PFSK-1 (cell line): ENCODE measurements at regions not wholly inside any gene's neighbourhood (a gene's known extent, or its start where the extent isn't known, plus 50 kb on each side); places are given as distances from the start of the nearest gene placed in this dataset.

ENCODE experiments used
- FOXP2 ChIP-seq: optimal IDR thresholded peaks from 2 replicates; pipeline ENCODE3; 2011; ENCODE audit warnings: borderline replicate concordance, control low read depth, inconsistent platforms; ENCODE audit not compliant: insufficient read depth; ENCODE audit errors: extremely low read length, extremely low read depth
- POLR2AphosphoS5 ChIP-seq: IDR thresholded peaks from 2 replicates; pipeline ENCODE4 v1.6.1; 2012; ENCODE audit warnings: low read depth, mild to moderate bottlenecking, control low read depth, low read length, moderate library complexity
- REST ChIP-seq, 2 experiments: IDR thresholded peaks; 2 replicates each; pipeline versions ENCODE4 v1.6.1 to v1.8.0; 2011 to 2012; ENCODE audit warnings: low read depth in 2 of 2, low read length in 2 of 2, control low read depth in 1 of 2, inconsistent platforms in 1 of 2, mild to moderate bottlenecking in 1 of 2, moderate library complexity in 1 of 2; ENCODE audit not compliant: insufficient read depth in 1 of 2
- SIN3A ChIP-seq: IDR thresholded peaks from 2 replicates; pipeline ENCODE4 v1.6.1; 2012; ENCODE audit warnings: mild to moderate bottlenecking, low read length, moderate library complexity, borderline replicate concordance; ENCODE audit not compliant: insufficient read depth
- TAF1 ChIP-seq: IDR thresholded peaks from 2 replicates; pipeline ENCODE4 v1.6.1; 2012; ENCODE audit warnings: low read length, control low read depth, borderline replicate concordance; ENCODE audit not compliant: insufficient read depth

- no peak for TF ChIP-seq REST (IDR thresholded peaks at IDR 0.05; ENCODE audit: insufficient read depth in 1 of 2, low read depth in 2 of 2, low read length in 2 of 2)
- TF ChIP-seq FOXP2: no peak
- no peak for TF ChIP-seq TAF1
- no peak for TF ChIP-seq SIN3A
- no peak for TF ChIP-seq POLR2AphosphoS5
Measured at GRCh38 chr22:47534804-47535410, 772.5 kb downstream of the TBC1D22A start.

- no peak for TF ChIP-seq REST (IDR thresholded peaks at IDR 0.05; ENCODE audit: insufficient read depth in 1 of 2, low read depth in 2 of 2, low read length in 2 of 2)
- TF ChIP-seq POLR2AphosphoS5: no peak
- TF ChIP-seq FOXP2: no peak
- TF ChIP-seq SIN3A: no peak
- no peak for TF ChIP-seq TAF1
Measured at GRCh38 chr22:47533961-47534803, 771.7 kb downstream of the TBC1D22A start.

- TF ChIP-seq TAF1: no peak
- TF ChIP-seq SIN3A: no peak
- no peak for TF ChIP-seq POLR2AphosphoS5
- no peak for TF ChIP-seq REST (IDR thresholded peaks at IDR 0.05; ENCODE audit: insufficient read depth in 1 of 2, low read depth in 2 of 2, low read length in 2 of 2)
- TF ChIP-seq FOXP2: no peak
Measured at GRCh38 chr22:47517062-47517461, 754.6 kb downstream of the TBC1D22A start.

- TF ChIP-seq SIN3A (no peak), FOXP2 (no peak), TAF1 (no peak), POLR2AphosphoS5 (no peak), REST (IDR thresholded peaks at IDR 0.05; ENCODE audit: insufficient read depth in 1 of 2, low read depth in 2 of 2, low read length in 2 of 2) (no peak)
Measured at GRCh38 chr22:47515384-47516125, 753.1 kb downstream of the TBC1D22A start.
